Esophagus muscularis mucosa (tissue), 4 donors: ENCODE measurements at regions not wholly inside any gene's neighbourhood (a gene's known extent, or its start where the extent isn't known, plus 50 kb on each side); places are given as distances from the start of the nearest gene placed in this dataset.

Experiments
- EP300 ChIP-seq: sonication (generic); formaldehyde crosslinking; IDR thresholded peaks from one replicate; pipeline ENCODE4 v1.6.1; 2017; ENCODE audit warnings: antibody characterized with exemption
- POLR2A ChIP-seq: fragments of 450-650 bp; IDR thresholded peaks from one replicate; pipeline ENCODE4 v1.6.1; 2017; ENCODE audit warnings: antibody characterized with exemption, moderate library complexity, mild to moderate bottlenecking, low read depth
- TF ChIP-seq, protein P1 (sequence below), 3 experiments: fragments of 200-600 bp in 2 of 3; fragments of 450-650 bp in 1 of 3; sonication (generic) in 2 of 3; IDR thresholded peaks; one replicate each; pipeline ENCODE4 v1.5.1; 2017 to 2019; ENCODE audit warnings: antibody characterized with exemption in 3 of 3, mild to moderate bottlenecking in 2 of 3, moderate library complexity in 1 of 3

DNA sequence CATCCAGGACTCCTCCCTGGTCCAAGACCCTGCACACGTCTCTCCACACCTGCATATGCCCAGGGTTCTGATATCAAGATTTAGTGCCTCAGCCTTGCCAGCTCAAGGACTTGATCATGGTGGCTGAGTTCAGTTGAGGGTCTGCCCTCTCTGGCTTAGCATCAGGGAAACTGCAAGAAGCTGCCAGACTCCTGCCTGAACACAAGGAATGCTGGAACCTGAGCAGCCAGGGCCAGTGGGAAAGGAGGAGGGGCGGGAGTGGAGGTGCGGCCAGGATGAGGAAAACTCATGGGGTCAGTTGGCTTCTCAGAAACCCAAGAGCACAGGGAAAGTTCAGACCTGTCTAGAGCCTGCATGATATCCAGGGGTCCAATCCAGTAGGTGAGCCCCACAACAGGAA is 546.1 kb downstream of the BUD13 start:
- TF ChIP-seq, protein P1, sequence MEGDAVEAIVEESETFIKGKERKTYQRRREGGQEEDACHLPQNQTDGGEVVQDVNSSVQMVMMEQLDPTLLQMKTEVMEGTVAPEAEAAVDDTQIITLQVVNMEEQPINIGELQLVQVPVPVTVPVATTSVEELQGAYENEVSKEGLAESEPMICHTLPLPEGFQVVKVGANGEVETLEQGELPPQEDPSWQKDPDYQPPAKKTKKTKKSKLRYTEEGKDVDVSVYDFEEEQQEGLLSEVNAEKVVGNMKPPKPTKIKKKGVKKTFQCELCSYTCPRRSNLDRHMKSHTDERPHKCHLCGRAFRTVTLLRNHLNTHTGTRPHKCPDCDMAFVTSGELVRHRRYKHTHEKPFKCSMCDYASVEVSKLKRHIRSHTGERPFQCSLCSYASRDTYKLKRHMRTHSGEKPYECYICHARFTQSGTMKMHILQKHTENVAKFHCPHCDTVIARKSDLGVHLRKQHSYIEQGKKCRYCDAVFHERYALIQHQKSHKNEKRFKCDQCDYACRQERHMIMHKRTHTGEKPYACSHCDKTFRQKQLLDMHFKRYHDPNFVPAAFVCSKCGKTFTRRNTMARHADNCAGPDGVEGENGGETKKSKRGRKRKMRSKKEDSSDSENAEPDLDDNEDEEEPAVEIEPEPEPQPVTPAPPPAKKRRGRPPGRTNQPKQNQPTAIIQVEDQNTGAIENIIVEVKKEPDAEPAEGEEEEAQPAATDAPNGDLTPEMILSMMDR (IDR thresholded peaks at IDR 0.05) = no peak
- no peak for TF ChIP-seq POLR2A
- TF ChIP-seq EP300 = no peak
